Vagina (tissue), 2 donors: ENCODE measurements at regions not wholly inside any gene's neighbourhood (a gene's known extent, or its start where the extent isn't known, plus 50 kb on each side); places are given as distances from the start of the nearest gene placed in this dataset.

Experiments used
- CTCF ChIP-seq, 3 experiments: fragments of 450-650 bp in 2 of 3; fragments of 200-600 bp in 1 of 3; sonication (generic) in 1 of 3; IDR thresholded peaks; one replicate each; pipeline ENCODE4 v1.5.1; 2017 to 2019; ENCODE audit warnings: antibody characterized with exemption in 3 of 3, mild to moderate bottlenecking in 2 of 3, moderate library complexity in 2 of 3
- POLR2A ChIP-seq, 2 donors: fragments of 450-650 bp; IDR thresholded peaks; one replicate each; pipeline ENCODE4 v1.6.1; 2017; ENCODE audit warnings: antibody characterized with exemption in 2 of 2, mild to moderate bottlenecking in 2 of 2, moderate library complexity in 2 of 2

DNA sequence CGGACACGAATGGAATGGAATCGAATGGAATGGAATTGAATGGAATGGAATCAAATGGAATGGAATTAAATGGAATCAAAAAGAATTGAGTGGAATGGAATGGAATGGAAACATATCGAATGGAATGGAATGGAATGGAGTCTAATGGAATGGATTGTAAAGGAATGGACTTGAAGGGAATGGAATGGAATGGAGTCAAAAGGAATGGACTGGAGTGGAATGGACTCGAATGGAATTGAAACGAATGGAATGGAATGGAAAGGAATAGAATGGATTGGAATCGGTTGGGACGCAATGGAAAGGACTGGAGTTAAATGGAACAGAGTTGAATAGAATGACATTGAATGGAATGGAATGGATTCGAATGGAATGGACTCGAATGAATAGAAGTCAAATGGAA lies 486.9 kb upstream of the WSB1 start:
- TF ChIP-seq CTCF (IDR thresholded peaks at IDR 0.05) (no peak), POLR2A (IDR thresholded peaks at IDR 0.05) (no peak)
